ENCODE measurements at regions not wholly inside any gene's neighbourhood (a gene's known extent, or its start where the extent isn't known, plus 50 kb on each side); places are given as distances from the start of the nearest gene placed in this dataset.

GRCh38 chr13:55038230-55038629 lies 2009.6 kb downstream of the OLFM4 start:
- TF ChIP-seq CTCF (conservative IDR thresholded peaks at IDR 0.05; ENCODE audit: low read depth, low read length) (no peak), EZH2 (IDR thresholded peaks at IDR 0.05; ENCODE audit: borderline replicate concordance, low read depth, low read length, poor library complexity, severe bottlenecking) (no peak)
